ENCODE measurements at regions not wholly inside any gene's neighbourhood (a gene's known extent, or its start where the extent isn't known, plus 50 kb on each side); places are given as distances from the start of the nearest gene placed in this dataset.

DNA sequence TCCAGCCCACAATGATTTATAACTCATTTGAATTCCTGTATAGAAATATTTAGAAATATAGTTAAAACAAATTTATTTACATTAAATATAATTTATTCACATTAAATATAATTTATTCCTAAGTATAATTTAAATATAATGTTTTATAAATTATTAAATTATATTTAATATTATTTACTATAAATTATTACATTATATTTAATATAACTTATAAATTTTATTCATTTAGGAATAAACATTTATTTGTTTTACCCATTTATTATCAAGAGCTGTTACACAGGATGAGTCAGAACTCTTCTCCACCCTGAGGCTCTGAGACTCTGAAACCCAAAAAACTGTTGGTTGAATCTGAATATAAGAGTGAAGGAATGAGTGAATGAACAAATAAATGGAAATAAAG is 170.9 kb upstream of the OBI1 start:
- Histone ChIP-seq H3K79me2 (ENCODE audit: control insufficient read depth, insufficient read depth, low read length) (no peaks in the 10 kb centered on the region), H3K9ac (ENCODE audit: low read length) (no peak overlapping the region), H2AFZ (ENCODE audit: insufficient read depth, low read depth, low read length, poor library complexity, severe bottlenecking) (no peak overlapping the region), H3K4me3 (ENCODE audit: control extremely low read depth in 1 of 5, extremely low read depth in 1 of 5, insufficient read depth in 1 of 5, low read depth in 2 of 5, low read length in 4 of 5) (no peak overlapping the region), H3K27me3 (replicated peaks in 1 of 4; ENCODE audit: control extremely low read depth in 1 of 4, control insufficient read depth in 3 of 4, insufficient read depth in 4 of 4, low read length in 3 of 4) (no peaks in the 10 kb centered on the region), H4K20me1 (ENCODE audit: control insufficient read depth, insufficient read depth, low read length, poor library complexity, severe bottlenecking) (no peaks in the 10 kb centered on the region), H3K4me2 (replicated peaks; ENCODE audit: low read depth, low read length, poor library complexity, severe bottlenecking) (no peak overlapping the region), H3K27ac (ENCODE audit: low read length in 2 of 2) (no peak overlapping the region), H3K9me3 (ENCODE audit: control extremely low read depth in 1 of 3, control insufficient read depth in 2 of 3, insufficient read depth in 1 of 3, low read length in 2 of 3) (no peaks in the 10 kb centered on the region), H3K36me3 (replicated peaks in 1 of 2; ENCODE audit: control extremely low read depth in 1 of 2, control insufficient read depth in 1 of 2, extremely low read depth in 1 of 2, insufficient read depth in 2 of 2, low read length in 1 of 2) (no peaks in the 10 kb centered on the region), H3K4me1 (ENCODE audit: control insufficient read depth in 2 of 2, insufficient read depth in 2 of 2, low read length in 2 of 2) (no peaks in the 10 kb centered on the region)
- ATAC-seq (ENCODE audit: low read depth) (no peak), DNase-seq (no peak)
- H3K27me3 Mint-ChIP-seq: peaks cover 13% of the 10 kb centered on the region
- no peak overlapping the region for H3K27ac Mint-ChIP-seq
- ChIA-PET CTCF (no interaction called here), POLR2A (no interaction called here)
- TF ChIP-seq EZH2 (IDR thresholded peaks at IDR 0.05; ENCODE audit: borderline replicate concordance, insufficient read depth, low read depth, low read length, poor library complexity, severe bottlenecking) (no peak), CTCF (IDR thresholded peaks at IDR 0.05) (no peak)
- H3K4me1 Mint-ChIP-seq: no peaks in the 10 kb centered on the region
- H3K9me3 Mint-ChIP-seq (ENCODE audit: insufficient read depth): no peaks in the 10 kb centered on the region
- intact Hi-C loops (cut with micrococcal nuclease): no loop called here
- H3K4me3 Mint-ChIP-seq: no peak overlapping the region

GRCh38 chr13:78827471-78827870 is 168.5 kb upstream of the OBI1 start:
- no peaks in the 10 kb centered on the region for H4K20me1 ChIP-seq (ENCODE audit: control insufficient read depth, insufficient read depth, low read length, poor library complexity, severe bottlenecking)
- no peak for ATAC-seq (ENCODE audit: low read depth)
- 64% methylated on average over 3 of the region's 3 CpGs for WGBS (ENCODE audit: insufficient coverage)
- H3K9me3 ChIP-seq (ENCODE audit: control extremely low read depth in 1 of 3, control insufficient read depth in 2 of 3, insufficient read depth in 1 of 3, low read length in 2 of 3): no peaks in the 10 kb centered on the region
- ChIA-PET POLR2A (no interaction called here), CTCF (no interaction called here)
- H3K4me1 Mint-ChIP-seq: no peaks in the 10 kb centered on the region
- DNase-seq: no peak
- intact Hi-C loops (cut with micrococcal nuclease): no loop called here
- no peaks in the 10 kb centered on the region for H3K4me1 ChIP-seq (ENCODE audit: control insufficient read depth in 2 of 2, insufficient read depth in 2 of 2, low read length in 2 of 2)
- no peak overlapping the region for H3K9ac ChIP-seq (ENCODE audit: low read length)
- no peak overlapping the region for H3K4me2 ChIP-seq (replicated peaks; ENCODE audit: low read depth, low read length, poor library complexity, severe bottlenecking)
- H2AFZ ChIP-seq (ENCODE audit: insufficient read depth, low read depth, low read length, poor library complexity, severe bottlenecking): no peak overlapping the region
- H3K4me3 Mint-ChIP-seq: no peak overlapping the region
- H3K27ac Mint-ChIP-seq: no peak overlapping the region
- no peak overlapping the region for H3K4me3 ChIP-seq (ENCODE audit: control extremely low read depth in 1 of 5, extremely low read depth in 1 of 5, insufficient read depth in 1 of 5, low read depth in 2 of 5, low read length in 4 of 5)
- H3K79me2 ChIP-seq (ENCODE audit: control insufficient read depth, insufficient read depth, low read length): no peaks in the 10 kb centered on the region
- H3K27me3 ChIP-seq (replicated peaks in 1 of 4; ENCODE audit: control extremely low read depth in 1 of 4, control insufficient read depth in 3 of 4, insufficient read depth in 4 of 4, low read length in 3 of 4): no peaks in the 10 kb centered on the region
- H3K9me3 Mint-ChIP-seq (ENCODE audit: insufficient read depth): no peaks in the 10 kb centered on the region
- no peaks in the 10 kb centered on the region for H3K36me3 ChIP-seq (replicated peaks in 1 of 2; ENCODE audit: control extremely low read depth in 1 of 2, control insufficient read depth in 1 of 2, extremely low read depth in 1 of 2, insufficient read depth in 2 of 2, low read length in 1 of 2)
- TF ChIP-seq CTCF (IDR thresholded peaks at IDR 0.05) (no peak), EZH2 (IDR thresholded peaks at IDR 0.05; ENCODE audit: borderline replicate concordance, insufficient read depth, low read depth, low read length, poor library complexity, severe bottlenecking) (no peak)
- H3K27ac ChIP-seq (ENCODE audit: low read length in 2 of 2): no peak overlapping the region
- peaks cover 18% of the 10 kb centered on the region for H3K27me3 Mint-ChIP-seq
